NB4 (cell line): ENCODE measurements at regions not wholly inside any gene's neighbourhood (a gene's known extent, or its start where the extent isn't known, plus 50 kb on each side); places are given as distances from the start of the nearest gene placed in this dataset.
"Not testable (repeated sequence)": the region's sequence is repeated elsewhere in the genome, so short reads cannot be mapped to it uniquely, and the experiment has no call there.

Source experiments
- DNase-seq: peaks from one replicate; pipeline ENCODE4 v3.0.0; 2010; ENCODE audit warnings: low read depth
- H3K4me3 ChIP-seq: one replicate; pipeline ENCODE4 v1.5.1; 2011; ENCODE audit warnings: mild to moderate bottlenecking, low read depth, low read length, moderate library complexity
- CTCF ChIP-seq: IDR thresholded peaks from one replicate; pipeline ENCODE4 v1.5.1; 2012; ENCODE audit warnings: low read depth, low read length
- MYC ChIP-seq: IDR thresholded peaks from 2 replicates; pipeline ENCODE4 v1.6.1; 2011; ENCODE audit warnings: low read depth, low read length
- POLR2A ChIP-seq: IDR thresholded peaks from 2 replicates; pipeline ENCODE4 v1.6.1; 2011; ENCODE audit warnings: mild to moderate bottlenecking; ENCODE audit not compliant: insufficient read length; ENCODE audit errors: extremely low read depth
- TF ChIP-seq, protein P1 (sequence below): IDR thresholded peaks from 2 replicates; pipeline ENCODE4 v1.6.1; 2011; ENCODE audit warnings: low read depth, low read length

DNA sequence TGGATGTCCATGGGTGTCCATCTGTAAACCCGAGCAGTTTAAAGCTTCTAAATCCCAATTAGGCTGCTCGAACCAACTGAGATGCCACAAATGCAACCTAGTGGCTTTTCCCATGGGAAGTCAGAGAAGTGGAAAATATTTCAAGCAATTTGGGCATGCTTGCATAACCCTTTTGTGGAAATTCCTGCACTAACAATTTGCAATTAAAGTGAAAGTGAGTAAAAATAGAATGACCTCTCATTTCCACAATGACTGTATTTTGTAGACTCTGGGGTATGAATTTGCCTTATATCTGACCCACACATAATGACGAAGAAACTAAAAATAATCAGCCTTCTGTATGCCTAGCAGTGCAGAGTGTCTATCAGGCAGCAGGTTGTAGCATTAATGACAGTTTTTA is 91.8 kb upstream of the TSC22D1 start:
- no peak for DNase-seq
- no peak overlapping the region for H3K4me3 ChIP-seq
- TF ChIP-seq MYC (no peak), CTCF (no peak)

DNA sequence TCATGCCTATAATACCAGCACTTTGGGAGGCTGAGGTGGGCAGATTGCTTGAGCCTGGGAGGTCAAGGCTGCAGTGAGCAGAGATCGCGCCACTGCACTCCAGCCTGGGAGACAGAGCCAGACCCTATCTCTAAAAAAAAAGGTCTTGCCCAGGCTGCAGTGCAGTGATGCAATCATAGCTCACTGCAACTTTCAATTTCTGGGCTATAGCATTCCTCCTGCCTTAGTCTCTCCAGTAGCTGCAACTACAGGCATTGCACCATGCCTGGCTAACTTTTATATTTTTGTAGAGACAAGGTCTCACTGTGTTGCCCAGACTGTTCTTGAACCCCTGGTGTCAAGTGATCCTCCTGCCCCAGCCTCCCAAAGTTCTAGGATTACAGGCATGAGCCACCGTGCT is 90.4 kb upstream of the TSC22D1 start:
- not testable (repeated sequence) for H3K4me3 ChIP-seq, DNase-seq

DNA sequence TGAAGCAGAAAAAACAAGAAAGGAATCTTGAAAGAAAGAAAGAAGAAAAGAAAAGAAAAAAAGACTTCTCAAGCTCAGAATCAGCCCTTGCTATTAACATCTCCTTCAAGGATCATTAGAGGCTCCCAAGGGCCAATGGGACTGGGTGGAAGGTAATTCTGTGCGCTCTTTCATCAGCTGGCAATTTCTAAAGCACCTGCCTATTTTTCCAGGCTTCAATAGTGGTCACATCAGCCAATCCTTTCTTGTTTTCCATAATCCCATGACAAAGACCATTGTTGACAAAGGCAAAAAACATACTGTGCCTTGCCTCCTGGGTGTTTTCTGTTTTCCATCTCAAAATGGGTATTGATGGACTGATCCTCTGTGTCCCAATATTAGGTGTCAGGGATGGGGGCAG is 88.2 kb upstream of the TSC22D1 start:
- no peak overlapping the region for H3K4me3 ChIP-seq
- no peak for DNase-seq
- no peak for TF ChIP-seq CTCF
- TF ChIP-seq POLR2A, result no peak
- TF ChIP-seq, protein P1, sequence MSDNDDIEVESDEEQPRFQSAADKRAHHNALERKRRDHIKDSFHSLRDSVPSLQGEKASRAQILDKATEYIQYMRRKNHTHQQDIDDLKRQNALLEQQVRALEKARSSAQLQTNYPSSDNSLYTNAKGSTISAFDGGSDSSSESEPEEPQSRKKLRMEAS, result no peak
- no peak for TF ChIP-seq MYC

DNA sequence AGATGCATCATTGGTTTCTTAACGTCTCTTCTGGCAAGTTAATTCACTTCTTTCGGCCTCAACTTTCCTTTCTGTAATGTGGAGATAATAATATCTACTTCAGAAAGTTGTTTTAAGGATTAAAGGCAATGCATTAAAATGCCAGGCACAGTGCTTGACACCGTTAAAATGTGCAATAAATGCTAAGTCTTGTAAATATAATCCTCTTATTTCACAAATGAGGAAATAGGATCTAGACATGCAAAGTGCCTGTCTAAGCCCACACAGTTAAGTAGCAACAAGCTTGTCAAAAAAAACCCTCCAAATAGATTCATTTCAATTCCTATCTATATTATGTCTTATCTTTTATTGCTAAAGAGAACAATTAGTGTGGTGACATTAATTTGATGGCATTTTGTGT is 86.4 kb upstream of the TSC22D1 start:
- DNase-seq, result no peak

GRCh38 chr13:44661936-44662335 is 85.8 kb upstream of the TSC22D1 start:
- DNase-seq, result no peak
- no peak overlapping the region for H3K4me3 ChIP-seq
- TF ChIP-seq POLR2A (no peak), MYC (no peak), CTCF (no peak)
- TF ChIP-seq, protein P1, result no peak

More for the DNA sequence above, 86.4 kb upstream of the TSC22D1 start:
- TF ChIP-seq, protein P1, result no peak
- TF ChIP-seq CTCF, result no peak
- H3K4me3 ChIP-seq, result no peak overlapping the region

DNA sequence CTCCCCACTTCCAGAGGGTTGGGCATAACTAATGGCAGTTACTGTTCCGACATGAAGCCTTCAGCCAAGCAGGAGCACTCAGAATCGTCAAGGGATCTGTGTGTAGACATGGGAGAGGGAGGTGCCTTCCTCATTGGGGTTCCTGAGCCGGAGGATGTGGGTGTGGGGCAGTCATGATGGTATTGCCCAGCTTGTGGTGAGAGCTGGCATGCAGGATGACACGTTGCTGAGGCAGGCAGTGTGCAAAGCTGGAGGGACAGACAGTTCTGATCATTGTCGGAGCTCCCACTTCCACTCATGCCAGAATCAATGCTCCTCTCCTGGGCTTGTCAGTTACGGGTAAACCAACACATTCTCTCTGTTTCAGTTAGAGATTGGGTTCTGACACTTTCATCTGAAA is 83.9 kb upstream of the TSC22D1 start:
- no peak overlapping the region for H3K4me3 ChIP-seq
- no peak for TF ChIP-seq MYC
- TF ChIP-seq, protein P1, result no peak
- no peak for TF ChIP-seq CTCF
- no peak for DNase-seq
